ENCODE measurements at regions not wholly inside any gene's neighbourhood (a gene's known extent, or its start where the extent isn't known, plus 50 kb on each side); places are given as distances from the start of the nearest gene placed in this dataset.

- TF ChIP-seq CTCF (IDR thresholded peaks at IDR 0.05; ENCODE audit: low read depth, low read length), result no peak
- in situ Hi-C loops (cut with HindIII; ENCODE audit: low sequenced_read_pairs), result no loop called here
- DNase-seq (ENCODE audit: low read depth, low spot score), result no peak
Observed at GRCh38 chr12:118608770-118609344, 232.5 kb downstream of the SUDS3 start.

GRCh38 chr12:118611295-118611694, 234.9 kb downstream of the SUDS3 start:
- DNase-seq (ENCODE audit: low read depth, low spot score), result no peak
- no peak for TF ChIP-seq CTCF (IDR thresholded peaks at IDR 0.05; ENCODE audit: low read depth, low read length)
- no peak overlapping the region for H3K4me3 ChIP-seq (ENCODE audit: low read depth, low read length)
- in situ Hi-C loops (cut with HindIII; ENCODE audit: low sequenced_read_pairs), result no loop called here

More at GRCh38 chr12:118608770-118609344, 232.5 kb downstream of the SUDS3 start:
- H3K4me3 ChIP-seq (ENCODE audit: low read depth, low read length), result no peak overlapping the region

- no peak for TF ChIP-seq CTCF (IDR thresholded peaks at IDR 0.05; ENCODE audit: low read depth, low read length)
- H3K4me3 ChIP-seq (ENCODE audit: low read depth, low read length), result no peak overlapping the region
- in situ Hi-C loops (cut with HindIII; ENCODE audit: low sequenced_read_pairs), result no loop called here
- DNase-seq (ENCODE audit: low read depth, low spot score), result no peak
Observed at GRCh38 chr12:118611770-118612169, 235.4 kb downstream of the SUDS3 start.

- DNase-seq (ENCODE audit: low read depth, low spot score), result no peak
- H3K4me3 ChIP-seq (ENCODE audit: low read depth, low read length), result no peak overlapping the region
- no peak for TF ChIP-seq CTCF (IDR thresholded peaks at IDR 0.05; ENCODE audit: low read depth, low read length)
- in situ Hi-C loops (cut with HindIII; ENCODE audit: low sequenced_read_pairs), result no loop called here
Observed at GRCh38 chr12:118617611-118618450, 241.5 kb downstream of the SUDS3 start.

GRCh38 chr12:118618695-118619094, 242.3 kb downstream of the SUDS3 start:
- no peak overlapping the region for H3K4me3 ChIP-seq (ENCODE audit: low read depth, low read length)
- DNase-seq (ENCODE audit: low read depth, low spot score), result no peak
- in situ Hi-C loops (cut with HindIII; ENCODE audit: low sequenced_read_pairs), result no loop called here
- TF ChIP-seq CTCF (IDR thresholded peaks at IDR 0.05; ENCODE audit: low read depth, low read length), result no peak

- no peak for DNase-seq (ENCODE audit: low read depth, low spot score)
- no peak for TF ChIP-seq CTCF (IDR thresholded peaks at IDR 0.05; ENCODE audit: low read depth, low read length)
- no peak overlapping the region for H3K4me3 ChIP-seq (ENCODE audit: low read depth, low read length)
- in situ Hi-C loops (cut with HindIII; ENCODE audit: low sequenced_read_pairs), result no loop called here
Observed at GRCh38 chr12:118625050-118625675, 248.8 kb downstream of the SUDS3 start.

Data from astrocyte of the spinal cord (primary cell).